Trophoblast cell (in vitro differentiated cells and primary cell): ENCODE measurements at regions not wholly inside any gene's neighbourhood (a gene's known extent, or its start where the extent isn't known, plus 50 kb on each side); places are given as distances from the start of the nearest gene placed in this dataset.

Experiments
- DNase-seq, 2 donors: peaks; one replicate each; pipeline ENCODE4 v3.0.0-alpha.2; 2016
- H2AFZ ChIP-seq: 2 replicates; pipeline ENCODE4 v1.6.1; 2013; ENCODE audit warnings: low read length, moderate library complexity, mild to moderate bottlenecking; ENCODE audit not compliant: insufficient read depth, poor library complexity
- H2AK5ac ChIP-seq: 2 replicates; pipeline ENCODE4 v1.6.1; 2013; ENCODE audit warnings: mild to moderate bottlenecking, low read length
- H2BK120ac ChIP-seq: 2 replicates; pipeline ENCODE4 v1.6.1; 2013; ENCODE audit warnings: low read length, mild to moderate bottlenecking, moderate library complexity; ENCODE audit not compliant: insufficient read depth, poor library complexity
- H2BK12ac ChIP-seq: 2 replicates; pipeline ENCODE4 v1.6.1; 2013; ENCODE audit warnings: mild to moderate bottlenecking, low read length, moderate library complexity
- H2BK5ac ChIP-seq: 2 replicates; pipeline ENCODE4 v1.6.1; 2013; ENCODE audit warnings: low read length, low read depth, moderate library complexity, mild to moderate bottlenecking; ENCODE audit not compliant: poor library complexity
- H3K14ac ChIP-seq: 2 replicates; pipeline ENCODE4 v1.6.1; 2013; ENCODE audit warnings: mild to moderate bottlenecking, low read length
- H3K18ac ChIP-seq: 2 replicates; pipeline ENCODE4 v1.6.1; 2013; ENCODE audit warnings: mild to moderate bottlenecking, low read length
- H3K23ac ChIP-seq: 2 replicates; pipeline ENCODE4 v1.6.1; 2013; ENCODE audit warnings: low read length
- H3K27ac ChIP-seq: 2 replicates; pipeline ENCODE4 v1.5.1; 2013; ENCODE audit warnings: low read depth, mild to moderate bottlenecking, inconsistent platforms, low read length, moderate library complexity
- H3K27me3 ChIP-seq: 2 replicates; pipeline ENCODE4 v1.6.1; 2013; ENCODE audit warnings: inconsistent platforms, mild to moderate bottlenecking, low read length, moderate library complexity; ENCODE audit not compliant: insufficient read depth
- H3K36me3 ChIP-seq, 2 experiments: 1 replicate in 1 of 2; 2 replicates in 1 of 2; pipeline ENCODE4 v1.6.1; 2013; ENCODE audit warnings: low read length in 2 of 2, mild to moderate bottlenecking in 2 of 2, moderate library complexity in 1 of 2; ENCODE audit not compliant: insufficient read depth in 2 of 2, control insufficient read depth in 1 of 2
- H3K4ac ChIP-seq: 2 replicates; pipeline ENCODE4 v1.6.1; 2013; ENCODE audit warnings: low read depth, mild to moderate bottlenecking, low read length, moderate library complexity
- H3K4me1 ChIP-seq, 2 experiments: 1 replicate in 1 of 2; 2 replicates in 1 of 2; pipeline ENCODE4 v1.6.1; 2013; ENCODE audit warnings: low read length in 2 of 2, mild to moderate bottlenecking in 2 of 2, moderate library complexity in 1 of 2; ENCODE audit not compliant: insufficient read depth in 2 of 2, control insufficient read depth in 1 of 2
- H3K4me2 ChIP-seq: 2 replicates; pipeline ENCODE4 v1.6.1; 2013; ENCODE audit warnings: inconsistent platforms, mild to moderate bottlenecking, low read length, moderate library complexity
- H3K4me3 ChIP-seq: 2 replicates; pipeline ENCODE4 v1.5.1; 2013; ENCODE audit warnings: mild to moderate bottlenecking, low read depth, low read length, inconsistent platforms
- H3K79me1 ChIP-seq: one replicate; pipeline ENCODE4 v1.6.1; 2013; ENCODE audit warnings: low read length
- H3K79me2 ChIP-seq: 2 replicates; pipeline ENCODE4 v1.6.1; 2013; ENCODE audit warnings: low read length, mild to moderate bottlenecking; ENCODE audit not compliant: control insufficient read depth, insufficient read depth, poor library complexity
- H3K9ac ChIP-seq: 2 replicates; pipeline ENCODE4 v1.6.1; 2013; ENCODE audit warnings: mild to moderate bottlenecking, low read length
- H3K9me3 ChIP-seq: 2 replicates; pipeline ENCODE4 v1.6.1; 2013; ENCODE audit warnings: low read depth, mild to moderate bottlenecking, control low read depth, inconsistent platforms, low read length; ENCODE audit not compliant: insufficient read depth
- H4K12ac ChIP-seq: 2 replicates; pipeline ENCODE4 v1.6.1; 2013; ENCODE audit warnings: low read depth, mild to moderate bottlenecking, low read length, moderate library complexity
- H4K8ac ChIP-seq: 2 replicates; pipeline ENCODE4 v1.6.1; 2013; ENCODE audit warnings: low read depth, mild to moderate bottlenecking, low read length, moderate library complexity
- H4K91ac ChIP-seq: one replicate; pipeline ENCODE4 v1.6.1; 2013; ENCODE audit warnings: low read depth, mild to moderate bottlenecking, low read length, moderate library complexity
- WGBS: extraction: QIAGEN DNeasy Blood & Tissue Kit; methylation state at CpG from one replicate; pipeline ENCODE4 v1.1.7; 2013; ENCODE audit warnings: missing lambda C conversion rate; ENCODE audit not compliant: insufficient read length, insufficient coverage; ENCODE audit errors: extremely low coverage; 5-methylcytosine and 5-hydroxymethylcytosine counted together

DNA sequence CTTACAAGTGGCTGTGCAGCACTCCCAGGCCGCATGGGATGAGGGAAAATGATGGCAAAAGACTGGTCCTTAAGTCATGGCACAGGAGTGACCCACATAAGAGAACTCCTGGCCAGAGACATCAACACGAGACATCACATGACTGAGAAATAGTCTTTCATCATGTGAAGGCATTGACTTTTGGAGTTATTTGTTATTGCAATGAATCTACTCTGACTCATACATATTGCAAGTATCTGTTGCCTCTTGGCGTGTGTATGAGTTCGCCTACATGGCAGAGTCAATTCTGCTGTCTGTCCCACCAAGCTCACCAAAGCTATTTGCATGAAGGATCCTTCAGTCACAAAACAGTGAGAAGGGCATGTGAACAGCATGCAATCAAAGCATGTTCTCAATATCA is 59.7 kb upstream of the HABP2 start:
- no peaks in the 10 kb centered on the region for H3K4me1 ChIP-seq
- H4K12ac ChIP-seq, result no peak overlapping the region
- no peak overlapping the region for H2BK120ac ChIP-seq
- no peak overlapping the region for H3K4ac ChIP-seq
- H4K91ac ChIP-seq, result no peak overlapping the region
- H3K27me3 ChIP-seq, result no peaks in the 10 kb centered on the region
- WGBS, result no CpG with 5 or more reads among the region's 4 CpGs
- no peaks in the 10 kb centered on the region for H3K9me3 ChIP-seq
- H2AFZ ChIP-seq, result no peak overlapping the region
- H3K79me1 ChIP-seq, result no peaks in the 10 kb centered on the region
- no peaks in the 10 kb centered on the region for H3K36me3 ChIP-seq
- H3K4me2 ChIP-seq, result no peak overlapping the region
- H3K18ac ChIP-seq, result no peak overlapping the region
- no peak overlapping the region for H3K4me3 ChIP-seq
- DNase-seq, result peak in 1 of 2 donors; percentile 57
- H2AK5ac ChIP-seq, result no peak overlapping the region
- no peak overlapping the region for H3K27ac ChIP-seq
- H3K79me2 ChIP-seq, result no peaks in the 10 kb centered on the region
- H2BK12ac ChIP-seq, result no peak overlapping the region
- no peak overlapping the region for H4K8ac ChIP-seq
- no peak overlapping the region for H2BK5ac ChIP-seq
- no peak overlapping the region for H3K23ac ChIP-seq
- no peak overlapping the region for H3K9ac ChIP-seq
- no peak overlapping the region for H3K14ac ChIP-seq

DNA sequence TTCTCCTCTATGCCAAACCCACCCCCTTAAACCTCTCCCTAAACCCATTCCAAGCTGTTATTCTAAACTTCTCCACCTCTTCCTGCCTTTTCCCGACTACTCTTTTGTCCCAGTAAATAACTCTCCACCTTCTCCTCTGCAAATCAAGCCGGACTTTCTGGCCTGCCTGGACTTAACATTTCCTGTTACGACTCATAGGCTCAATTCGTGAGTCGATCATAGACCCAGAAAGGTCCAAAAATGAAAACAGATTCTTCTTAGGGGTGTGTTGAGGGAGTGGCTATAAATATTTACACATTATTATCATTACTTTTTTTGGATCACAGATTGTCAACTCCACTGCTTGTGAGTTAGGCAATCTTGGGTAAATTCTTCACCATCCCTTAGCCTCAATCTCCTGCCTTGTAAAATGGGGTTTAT is 59.0 kb upstream of the HABP2 start:
- no peak overlapping the region for H4K12ac ChIP-seq
- H3K27ac ChIP-seq, result no peak overlapping the region
- no peak overlapping the region for H4K8ac ChIP-seq
- no peak overlapping the region for H3K4ac ChIP-seq
- no peak overlapping the region for H3K4me2 ChIP-seq
- H4K91ac ChIP-seq, result no peak overlapping the region
- no peaks in the 10 kb centered on the region for H3K79me2 ChIP-seq
- no peak overlapping the region for H2BK5ac ChIP-seq
- no peaks in the 10 kb centered on the region for H3K36me3 ChIP-seq
- H3K9ac ChIP-seq, result no peak overlapping the region
- H3K4me3 ChIP-seq, result no peak overlapping the region
- no peak overlapping the region for H2BK120ac ChIP-seq
- no peaks in the 10 kb centered on the region for H3K27me3 ChIP-seq
- no peaks in the 10 kb centered on the region for H3K9me3 ChIP-seq
- H2AK5ac ChIP-seq, result no peak overlapping the region
- no peak overlapping the region for H3K18ac ChIP-seq
- H3K79me1 ChIP-seq, result no peaks in the 10 kb centered on the region
- WGBS, result 100% methylated on average over 1 of the region's 5 CpGs
- no peak overlapping the region for H3K14ac ChIP-seq
- no peak overlapping the region for H2BK12ac ChIP-seq
- no peak overlapping the region for H2AFZ ChIP-seq
- no peaks in the 10 kb centered on the region for H3K4me1 ChIP-seq
- DNase-seq, result no peak
- no peak overlapping the region for H3K23ac ChIP-seq

DNA sequence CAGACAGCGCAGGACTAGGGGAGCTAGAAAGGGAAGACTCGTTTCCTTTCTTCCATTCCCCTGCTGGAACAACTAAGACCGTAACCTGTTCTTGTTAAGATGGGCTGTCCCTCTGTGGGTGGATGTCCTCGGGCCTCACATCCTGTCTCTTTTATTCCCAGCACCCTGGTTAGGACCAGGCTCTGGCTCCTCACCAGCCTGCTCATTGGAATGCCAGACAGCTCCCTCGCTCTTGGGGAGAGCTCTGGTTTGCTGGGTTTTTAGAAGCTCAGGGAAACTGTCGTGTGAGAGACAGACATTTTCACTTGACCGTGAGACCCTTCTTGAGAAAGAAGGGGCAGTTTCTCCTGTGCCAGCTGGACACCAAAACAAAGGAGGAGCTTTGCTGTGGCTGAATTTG is 58.1 kb upstream of the HABP2 start:
- H3K4me3 ChIP-seq, result no peak overlapping the region
- no peaks in the 10 kb centered on the region for H3K27me3 ChIP-seq
- H4K91ac ChIP-seq, result no peak overlapping the region
- H2BK120ac ChIP-seq, result no peak overlapping the region
- H3K23ac ChIP-seq, result no peak overlapping the region
- no peak overlapping the region for H2AFZ ChIP-seq
- no peak overlapping the region for H3K4ac ChIP-seq
- H3K4me2 ChIP-seq, result no peak overlapping the region
- no peak overlapping the region for H2AK5ac ChIP-seq
- H3K36me3 ChIP-seq, result no peaks in the 10 kb centered on the region
- no peaks in the 10 kb centered on the region for H3K4me1 ChIP-seq
- H4K8ac ChIP-seq, result no peak overlapping the region
- no peak overlapping the region for H2BK12ac ChIP-seq
- no peaks in the 10 kb centered on the region for H3K79me2 ChIP-seq
- no peaks in the 10 kb centered on the region for H3K9me3 ChIP-seq
- WGBS, result no CpG with 5 or more reads among the region's 7 CpGs
- H2BK5ac ChIP-seq, result no peak overlapping the region
- H3K79me1 ChIP-seq, result no peaks in the 10 kb centered on the region
- DNase-seq, result no peak
- no peak overlapping the region for H3K27ac ChIP-seq
- no peak overlapping the region for H3K18ac ChIP-seq
- no peak overlapping the region for H3K9ac ChIP-seq
- H4K12ac ChIP-seq, result no peak overlapping the region
- H3K14ac ChIP-seq, result no peak overlapping the region

DNA sequence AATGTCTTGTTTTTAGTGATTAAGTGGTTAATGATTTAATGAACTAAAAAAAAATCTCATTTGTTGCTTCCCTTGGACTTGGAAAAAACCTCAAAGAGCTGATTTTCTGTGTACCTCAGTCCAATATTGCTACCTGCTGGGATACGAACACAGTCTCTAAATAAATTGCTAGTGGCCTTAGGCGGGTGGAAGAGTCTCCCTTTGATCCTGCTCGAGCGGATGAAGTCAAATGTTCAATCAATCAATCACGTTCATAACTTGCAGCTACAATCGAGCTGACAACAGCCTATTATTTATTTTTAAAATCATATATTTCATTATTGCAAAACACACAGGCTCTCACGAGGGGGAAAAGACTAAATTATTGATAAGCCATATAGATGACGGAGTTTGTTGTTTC is 57.3 kb upstream of the HABP2 start:
- WGBS, result no CpG with 5 or more reads among the region's 8 CpGs
- Histone ChIP-seq H3K36me3 (no peaks in the 10 kb centered on the region), H3K18ac (no peak overlapping the region), H2BK120ac (no peak overlapping the region), H4K91ac (no peak overlapping the region), H3K9ac (no peak overlapping the region), H2AFZ (no peak overlapping the region), H3K79me2 (no peaks in the 10 kb centered on the region), H3K23ac (no peak overlapping the region), H3K4me1 (no peaks in the 10 kb centered on the region), H3K79me1 (no peaks in the 10 kb centered on the region), H3K27ac (no peak overlapping the region), H3K9me3 (no peaks in the 10 kb centered on the region), H2BK5ac (no peak overlapping the region), H4K12ac (no peak overlapping the region), H2AK5ac (no peak overlapping the region), H4K8ac (no peak overlapping the region), H2BK12ac (no peak overlapping the region), H3K14ac (no peak overlapping the region), H3K4ac (no peak overlapping the region), H3K4me2 (no peak overlapping the region), H3K4me3 (no peak overlapping the region), H3K27me3 (no peaks in the 10 kb centered on the region)
- no peak for DNase-seq
